Spleen (tissue), 7 donors: ENCODE measurements at regions not wholly inside any gene's neighbourhood (a gene's known extent, or its start where the extent isn't known, plus 50 kb on each side); places are given as distances from the start of the nearest gene placed in this dataset.

Experiments
- POLR2A ChIP-seq, 3 donors: fragments of 450-650 bp; IDR thresholded peaks; one replicate each; pipeline ENCODE4 v1.5.1; 2017; ENCODE audit warnings: antibody characterized with exemption in 3 of 3, mild to moderate bottlenecking in 1 of 3
- TF ChIP-seq, protein P1 (sequence below), 11 experiments: fragments of 200-600 bp in 7 of 11; fragments of 450-650 bp in 4 of 11; sonication (generic) in 4 of 11; IDR thresholded peaks in 8 of 11; conservative IDR thresholded peaks in 3 of 11; 1 replicate in 7 of 11; 2 replicates in 4 of 11; pipeline versions ENCODE4 v1.4.0 to v1.8.0; 2016 to 2021; ENCODE audit warnings: antibody characterized with exemption in 11 of 11, inconsistent platforms in 4 of 11, mild to moderate bottlenecking in 1 of 11
- donor health status: DM: no; HTN: no; CAD: no; lungs with moderate emphysema.
- donor health status: DM: no; HTN: no; CAD: no.
- donor health status: DM: no; HTN: no; CAD: no.

DNA sequence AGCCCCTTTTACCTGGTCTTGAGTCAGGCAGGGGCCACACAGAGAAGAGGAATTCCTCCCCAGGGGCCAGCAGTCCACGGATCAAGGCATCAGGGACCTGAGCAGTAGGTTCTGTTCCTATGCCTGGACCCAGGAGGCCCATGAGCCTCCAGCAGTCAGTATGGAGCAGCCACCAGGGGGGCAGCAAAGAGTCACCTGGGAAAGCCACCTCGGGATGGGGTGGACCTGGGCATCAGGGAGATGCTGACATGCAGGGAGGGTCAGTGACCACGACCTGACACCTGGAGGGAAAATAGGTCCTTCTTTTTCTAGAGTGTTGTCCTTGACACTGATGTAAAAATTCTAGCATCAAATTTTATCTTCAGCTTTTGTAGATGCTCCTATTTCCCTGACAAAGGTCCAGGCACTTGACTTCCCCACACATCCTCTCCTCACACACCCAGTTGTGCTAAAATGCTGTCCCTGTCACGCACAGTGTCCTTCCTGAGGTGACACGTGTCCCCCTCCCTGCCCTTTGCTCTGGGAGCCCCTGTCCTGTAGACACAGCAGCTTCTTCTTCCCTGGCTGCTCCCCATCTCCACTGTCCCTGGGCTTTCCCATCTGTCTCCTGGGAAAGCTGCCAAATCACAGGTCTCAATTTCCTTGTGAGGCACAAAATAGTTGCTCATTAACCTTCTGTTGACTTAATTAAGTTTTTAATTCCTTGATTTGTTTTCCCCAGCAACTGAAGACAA is 70.0 kb upstream of the IGLL5 start:
- no peak for TF ChIP-seq POLR2A (IDR thresholded peaks at IDR 0.05)
- TF ChIP-seq, protein P1, sequence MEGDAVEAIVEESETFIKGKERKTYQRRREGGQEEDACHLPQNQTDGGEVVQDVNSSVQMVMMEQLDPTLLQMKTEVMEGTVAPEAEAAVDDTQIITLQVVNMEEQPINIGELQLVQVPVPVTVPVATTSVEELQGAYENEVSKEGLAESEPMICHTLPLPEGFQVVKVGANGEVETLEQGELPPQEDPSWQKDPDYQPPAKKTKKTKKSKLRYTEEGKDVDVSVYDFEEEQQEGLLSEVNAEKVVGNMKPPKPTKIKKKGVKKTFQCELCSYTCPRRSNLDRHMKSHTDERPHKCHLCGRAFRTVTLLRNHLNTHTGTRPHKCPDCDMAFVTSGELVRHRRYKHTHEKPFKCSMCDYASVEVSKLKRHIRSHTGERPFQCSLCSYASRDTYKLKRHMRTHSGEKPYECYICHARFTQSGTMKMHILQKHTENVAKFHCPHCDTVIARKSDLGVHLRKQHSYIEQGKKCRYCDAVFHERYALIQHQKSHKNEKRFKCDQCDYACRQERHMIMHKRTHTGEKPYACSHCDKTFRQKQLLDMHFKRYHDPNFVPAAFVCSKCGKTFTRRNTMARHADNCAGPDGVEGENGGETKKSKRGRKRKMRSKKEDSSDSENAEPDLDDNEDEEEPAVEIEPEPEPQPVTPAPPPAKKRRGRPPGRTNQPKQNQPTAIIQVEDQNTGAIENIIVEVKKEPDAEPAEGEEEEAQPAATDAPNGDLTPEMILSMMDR (IDR thresholded peaks at IDR 0.05 in 8 of 11, conservative IDR thresholded peaks at IDR 0.05 in 3 of 11), result no peak
